ENCODE measurements at regions not wholly inside any gene's neighbourhood (a gene's known extent, or its start where the extent isn't known, plus 50 kb on each side); places are given as distances from the start of the nearest gene placed in this dataset.

- TF ChIP-seq CHD7 (IDR thresholded peaks at IDR 0.05; ENCODE audit: insufficient replicate concordance, low read length) = no peak
- TF ChIP-seq ATF3 (IDR thresholded peaks at IDR 0.05; ENCODE audit: insufficient read depth, low read depth, low read length) = no peak
- TF ChIP-seq CTBP2 (IDR thresholded peaks at IDR 0.05; ENCODE audit: borderline replicate concordance, insufficient read depth, insufficient read length, low read length) = no peak
- TF ChIP-seq POU5F1 (IDR thresholded peaks at IDR 0.05; ENCODE audit: low read depth, low read length) = no peak
Observed at GRCh38 chr10:23715363-23715762, 276.5 kb downstream of the OTUD1 start (continued).
